GM23338 (cell line): ENCODE measurements at regions not wholly inside any gene's neighbourhood (a gene's known extent, or its start where the extent isn't known, plus 50 kb on each side); places are given as distances from the start of the nearest gene placed in this dataset.
A peak's percentile ranks its signal among the peaks of the same experiment; 100 is the strongest.

Experiments
- ATAC-seq: fragments of 200-7000 bp; cut with Tn5 transposase; 3 replicates; pipeline ENCODE4 v1.9.1; 2020
- DNase-seq: peaks from one replicate; pipeline ENCODE4 v3.0.0-alpha.2; 2015; ENCODE audit warnings: low spot score
- H2AFZ ChIP-seq: fragments of 200-600 bp; sonication (generic); 2 replicates; pipeline ENCODE4 v1.8.0; 2016; ENCODE audit warnings: antibody characterized with exemption, mild to moderate bottlenecking, moderate library complexity
- H3F3A ChIP-seq: fragments of 200-600 bp; sonication (generic); replicated peaks from 2 replicates; pipeline ENCODE4 v1.8.0; 2017; ENCODE audit warnings: antibody characterized with exemption, mixed run types, low read depth
- H3K27ac ChIP-seq: fragments of 200-600 bp; sonication (generic); 2 replicates; pipeline ENCODE4 v1.6.1; 2016; ENCODE audit warnings: low read depth
- H3K27me3 ChIP-seq: fragments of 200-600 bp; sonication (generic); 2 replicates; pipeline ENCODE4 v1.8.0; 2016; ENCODE audit warnings: mild to moderate bottlenecking, mixed run types, moderate library complexity; ENCODE audit not compliant: insufficient read depth
- H3K36me3 ChIP-seq: fragments of 200-600 bp; sonication (generic); 2 replicates; pipeline ENCODE4 v1.8.0; 2016; ENCODE audit warnings: mild to moderate bottlenecking; ENCODE audit not compliant: insufficient read depth
- H3K4me1 ChIP-seq: fragments of 200-600 bp; sonication (generic); 2 replicates; pipeline ENCODE4 v1.8.0; 2016; ENCODE audit warnings: mild to moderate bottlenecking, moderate library complexity; ENCODE audit not compliant: insufficient read depth
- H3K4me2 ChIP-seq: fragments of 200-600 bp; sonication (generic); 2 replicates; pipeline ENCODE4 v1.7.1; 2017; ENCODE audit warnings: mixed run types
- H3K4me3 ChIP-seq: fragments of 200-600 bp; sonication (generic); 2 replicates; pipeline ENCODE4 v1.6.1; 2016; ENCODE audit warnings: mixed run types
- H3K79me2 ChIP-seq: fragments of 200-600 bp; sonication (generic); replicated peaks from 2 replicates; pipeline ENCODE4 v1.8.0; 2017; ENCODE audit warnings: mild to moderate bottlenecking; ENCODE audit not compliant: insufficient read depth
- H3K9me2 ChIP-seq: fragments of 200-600 bp; sonication (generic); 2 replicates; pipeline ENCODE4 v1.8.0; 2017; ENCODE audit not compliant: insufficient read depth
- H4K20me1 ChIP-seq: fragments of 200-600 bp; sonication (generic); replicated peaks from 2 replicates; pipeline ENCODE4 v1.8.0; 2017; ENCODE audit warnings: mild to moderate bottlenecking; ENCODE audit not compliant: insufficient read depth
- H3K27ac Mint-ChIP-seq: 2 replicates; pipeline ENCODE4 v1.8.0; 2020; ENCODE audit warnings: inconsistent platforms, mild to moderate bottlenecking, moderate library complexity, mixed read lengths
- H3K27me3 Mint-ChIP-seq: 3 replicates; pipeline ENCODE4 v1.8.0; 2022; ENCODE audit warnings: low read depth, mild to moderate bottlenecking, moderate library complexity, mixed read lengths, inconsistent platforms; ENCODE audit not compliant: insufficient read depth, poor library complexity
- H3K36me3 Mint-ChIP-seq: 3 replicates; pipeline ENCODE4 v1.8.0; 2021; ENCODE audit warnings: low read depth, mild to moderate bottlenecking, inconsistent platforms, moderate library complexity, mixed read lengths
- H3K4me1 Mint-ChIP-seq: 3 replicates; pipeline ENCODE4 v1.8.0; 2020; ENCODE audit warnings: mild to moderate bottlenecking, inconsistent platforms, mixed read lengths
- H3K4me3 Mint-ChIP-seq: 3 replicates; pipeline ENCODE4 v1.8.0; 2021; ENCODE audit warnings: moderate library complexity, mild to moderate bottlenecking, inconsistent platforms, mixed read lengths
- H3K9me3 Mint-ChIP-seq: 3 replicates; pipeline ENCODE4 v1.8.0; 2020; ENCODE audit warnings: moderate library complexity, mild to moderate bottlenecking, inconsistent platforms, mixed read lengths
- CREB1 ChIP-seq: fragments of 250-450 bp; sonication (Bioruptor Pico); IDR thresholded peaks from 2 replicates; pipeline ENCODE4 v1.5.0; 2020; ENCODE audit warnings: low read depth, mild to moderate bottlenecking, moderate library complexity
- EZH2 ChIP-seq: fragments of 200-600 bp; sonication (generic); IDR thresholded peaks from one replicate; pipeline ENCODE4 v1.8.0; 2017; ENCODE audit warnings: antibody characterized with exemption, mild to moderate bottlenecking, low read depth; ENCODE audit not compliant: unreplicated experiment
- EZH2phosphoT487 ChIP-seq: fragments of 200-600 bp; sonication (generic); IDR thresholded peaks from one replicate; pipeline ENCODE4 v1.8.1; 2018; ENCODE audit warnings: antibody characterized with exemption; ENCODE audit not compliant: unreplicated experiment
- JUNB ChIP-seq: IDR thresholded peaks from one replicate; pipeline ENCODE4 v1.6.1; 2016; ENCODE audit warnings: antibody characterized with exemption; ENCODE audit not compliant: unreplicated experiment
- NANOG ChIP-seq: IDR thresholded peaks from 2 replicates; pipeline ENCODE4 v1.6.1; 2016; ENCODE audit warnings: antibody characterized with exemption, borderline replicate concordance
- POLR2AphosphoS5 ChIP-seq: IDR thresholded peaks from 2 replicates; pipeline ENCODE4 v1.6.1; 2016; ENCODE audit warnings: antibody characterized with exemption, low read depth
- STAT1 ChIP-seq: IDR thresholded peaks from one replicate; pipeline ENCODE4 v1.6.1; 2016; ENCODE audit warnings: antibody characterized with exemption; ENCODE audit not compliant: unreplicated experiment
- ZNF114 ChIP-seq: fragments of 250-450 bp; sonication (Bioruptor Pico); IDR thresholded peaks from 2 replicates; pipeline ENCODE4 v1.5.0; 2020; ENCODE audit warnings: mild to moderate bottlenecking, moderate library complexity
- ZNF331 ChIP-seq: fragments of 250-450 bp; sonication (Bioruptor Pico); IDR thresholded peaks from 2 replicates; pipeline ENCODE4 v1.5.0; 2020; ENCODE audit warnings: low read depth, mild to moderate bottlenecking, moderate library complexity
- TF ChIP-seq, protein P1 (sequence below): IDR thresholded peaks from 2 replicates; pipeline ENCODE4 v1.6.1; 2016; ENCODE audit warnings: antibody characterized with exemption
- TF ChIP-seq, protein P2 (sequence below): fragments of 250-450 bp; sonication (Bioruptor Pico); IDR thresholded peaks from 2 replicates; pipeline ENCODE4 v1.5.0; 2020; ENCODE audit warnings: mild to moderate bottlenecking, moderate library complexity
- TF ChIP-seq, protein P3 (sequence below): IDR thresholded peaks from one replicate; pipeline ENCODE4 v1.6.1; 2018; ENCODE audit warnings: antibody characterized with exemption; ENCODE audit not compliant: unreplicated experiment
- TF ChIP-seq, protein P4 (sequence below), 2 experiments: fragments of 200-600 bp in 1 of 2; sonication (generic) in 1 of 2; conservative IDR thresholded peaks; 2 replicates each; pipeline versions ENCODE4 v1.5.1 to v1.6.1; 2016 to 2017; ENCODE audit warnings: antibody characterized with exemption in 2 of 2, low read depth in 2 of 2, mild to moderate bottlenecking in 2 of 2, moderate library complexity in 1 of 2

DNA sequence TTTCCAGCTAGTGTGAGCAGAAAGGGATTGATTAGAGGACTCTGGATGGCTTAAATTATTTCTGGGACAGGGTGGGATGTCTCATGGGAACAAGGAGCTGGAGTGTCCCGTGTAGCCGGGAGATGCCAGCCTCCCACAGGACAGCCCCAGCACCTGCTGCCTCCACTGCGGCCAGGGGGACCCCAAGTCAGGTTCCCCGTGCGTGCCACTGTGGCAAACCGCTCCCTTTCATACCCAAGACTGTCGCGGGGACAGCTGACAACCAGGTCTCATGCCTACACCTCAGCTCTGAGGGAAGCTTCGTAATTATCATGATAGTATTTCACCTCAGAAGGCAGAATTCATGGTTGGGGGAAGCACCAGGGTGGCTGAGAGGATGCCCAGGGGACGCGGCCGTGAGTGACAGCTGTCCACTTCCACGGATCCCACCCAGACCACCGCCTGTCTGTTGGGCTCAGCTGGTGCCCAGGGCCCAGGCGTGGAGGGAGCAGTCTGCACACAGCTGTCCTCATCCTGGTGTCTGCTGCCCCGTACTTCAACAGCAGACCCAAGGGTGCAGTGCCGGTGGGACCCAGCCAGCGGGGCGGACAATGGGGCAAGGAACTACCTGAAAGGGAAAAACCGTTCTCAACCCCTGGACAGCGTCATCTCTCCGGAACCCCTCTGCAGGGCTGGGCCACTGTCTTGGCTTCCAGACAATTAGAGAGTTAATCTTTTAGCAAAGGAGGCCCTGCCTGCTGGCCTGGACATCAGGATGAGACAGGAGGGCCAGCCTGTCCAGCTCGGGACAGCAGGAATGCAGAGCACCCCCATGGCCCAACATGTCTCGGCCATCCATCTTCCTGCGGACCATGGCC is 166.9 kb downstream of the OLFM1 start:
- ATAC-seq, result no peak
- Histone ChIP-seq H3K27ac (no peak overlapping the region), H3K9me2 (no peaks in the 10 kb centered on the region), H3K79me2 (no peaks in the 10 kb centered on the region), H2AFZ (0 out of 2 replicates have a peak overlapping the region, but pooled peaks have one; percentile 86), H3K36me3 (no peaks in the 10 kb centered on the region), H3K27me3 (no peaks in the 10 kb centered on the region), H4K20me1 (no peaks in the 10 kb centered on the region), H3K4me2 (no peak overlapping the region), H3F3A (no peaks in the 10 kb centered on the region), H3K4me3 (no peak overlapping the region), H3K4me1 (no peaks in the 10 kb centered on the region)
- H3K27ac Mint-ChIP-seq, result no peak overlapping the region
- H3K36me3 Mint-ChIP-seq, result no peaks in the 10 kb centered on the region
- peaks cover 11% of the 10 kb centered on the region for H3K27me3 Mint-ChIP-seq
- no peaks in the 10 kb centered on the region; the same call in 2 of the 3 replicates for H3K9me3 Mint-ChIP-seq
- H3K4me1 Mint-ChIP-seq, result peaks cover 27% of the 10 kb centered on the region
- no peak for DNase-seq
- TF ChIP-seq ZNF331 (CRISPR knock-in tag), result no peak
- no peak for TF ChIP-seq POLR2AphosphoS5
- TF ChIP-seq ZNF114 (CRISPR knock-in tag), result no peak
- TF ChIP-seq, protein P1, sequence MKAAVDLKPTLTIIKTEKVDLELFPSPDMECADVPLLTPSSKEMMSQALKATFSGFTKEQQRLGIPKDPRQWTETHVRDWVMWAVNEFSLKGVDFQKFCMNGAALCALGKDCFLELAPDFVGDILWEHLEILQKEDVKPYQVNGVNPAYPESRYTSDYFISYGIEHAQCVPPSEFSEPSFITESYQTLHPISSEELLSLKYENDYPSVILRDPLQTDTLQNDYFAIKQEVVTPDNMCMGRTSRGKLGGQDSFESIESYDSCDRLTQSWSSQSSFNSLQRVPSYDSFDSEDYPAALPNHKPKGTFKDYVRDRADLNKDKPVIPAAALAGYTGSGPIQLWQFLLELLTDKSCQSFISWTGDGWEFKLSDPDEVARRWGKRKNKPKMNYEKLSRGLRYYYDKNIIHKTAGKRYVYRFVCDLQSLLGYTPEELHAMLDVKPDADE, result no peak
- TF ChIP-seq, protein P2, sequence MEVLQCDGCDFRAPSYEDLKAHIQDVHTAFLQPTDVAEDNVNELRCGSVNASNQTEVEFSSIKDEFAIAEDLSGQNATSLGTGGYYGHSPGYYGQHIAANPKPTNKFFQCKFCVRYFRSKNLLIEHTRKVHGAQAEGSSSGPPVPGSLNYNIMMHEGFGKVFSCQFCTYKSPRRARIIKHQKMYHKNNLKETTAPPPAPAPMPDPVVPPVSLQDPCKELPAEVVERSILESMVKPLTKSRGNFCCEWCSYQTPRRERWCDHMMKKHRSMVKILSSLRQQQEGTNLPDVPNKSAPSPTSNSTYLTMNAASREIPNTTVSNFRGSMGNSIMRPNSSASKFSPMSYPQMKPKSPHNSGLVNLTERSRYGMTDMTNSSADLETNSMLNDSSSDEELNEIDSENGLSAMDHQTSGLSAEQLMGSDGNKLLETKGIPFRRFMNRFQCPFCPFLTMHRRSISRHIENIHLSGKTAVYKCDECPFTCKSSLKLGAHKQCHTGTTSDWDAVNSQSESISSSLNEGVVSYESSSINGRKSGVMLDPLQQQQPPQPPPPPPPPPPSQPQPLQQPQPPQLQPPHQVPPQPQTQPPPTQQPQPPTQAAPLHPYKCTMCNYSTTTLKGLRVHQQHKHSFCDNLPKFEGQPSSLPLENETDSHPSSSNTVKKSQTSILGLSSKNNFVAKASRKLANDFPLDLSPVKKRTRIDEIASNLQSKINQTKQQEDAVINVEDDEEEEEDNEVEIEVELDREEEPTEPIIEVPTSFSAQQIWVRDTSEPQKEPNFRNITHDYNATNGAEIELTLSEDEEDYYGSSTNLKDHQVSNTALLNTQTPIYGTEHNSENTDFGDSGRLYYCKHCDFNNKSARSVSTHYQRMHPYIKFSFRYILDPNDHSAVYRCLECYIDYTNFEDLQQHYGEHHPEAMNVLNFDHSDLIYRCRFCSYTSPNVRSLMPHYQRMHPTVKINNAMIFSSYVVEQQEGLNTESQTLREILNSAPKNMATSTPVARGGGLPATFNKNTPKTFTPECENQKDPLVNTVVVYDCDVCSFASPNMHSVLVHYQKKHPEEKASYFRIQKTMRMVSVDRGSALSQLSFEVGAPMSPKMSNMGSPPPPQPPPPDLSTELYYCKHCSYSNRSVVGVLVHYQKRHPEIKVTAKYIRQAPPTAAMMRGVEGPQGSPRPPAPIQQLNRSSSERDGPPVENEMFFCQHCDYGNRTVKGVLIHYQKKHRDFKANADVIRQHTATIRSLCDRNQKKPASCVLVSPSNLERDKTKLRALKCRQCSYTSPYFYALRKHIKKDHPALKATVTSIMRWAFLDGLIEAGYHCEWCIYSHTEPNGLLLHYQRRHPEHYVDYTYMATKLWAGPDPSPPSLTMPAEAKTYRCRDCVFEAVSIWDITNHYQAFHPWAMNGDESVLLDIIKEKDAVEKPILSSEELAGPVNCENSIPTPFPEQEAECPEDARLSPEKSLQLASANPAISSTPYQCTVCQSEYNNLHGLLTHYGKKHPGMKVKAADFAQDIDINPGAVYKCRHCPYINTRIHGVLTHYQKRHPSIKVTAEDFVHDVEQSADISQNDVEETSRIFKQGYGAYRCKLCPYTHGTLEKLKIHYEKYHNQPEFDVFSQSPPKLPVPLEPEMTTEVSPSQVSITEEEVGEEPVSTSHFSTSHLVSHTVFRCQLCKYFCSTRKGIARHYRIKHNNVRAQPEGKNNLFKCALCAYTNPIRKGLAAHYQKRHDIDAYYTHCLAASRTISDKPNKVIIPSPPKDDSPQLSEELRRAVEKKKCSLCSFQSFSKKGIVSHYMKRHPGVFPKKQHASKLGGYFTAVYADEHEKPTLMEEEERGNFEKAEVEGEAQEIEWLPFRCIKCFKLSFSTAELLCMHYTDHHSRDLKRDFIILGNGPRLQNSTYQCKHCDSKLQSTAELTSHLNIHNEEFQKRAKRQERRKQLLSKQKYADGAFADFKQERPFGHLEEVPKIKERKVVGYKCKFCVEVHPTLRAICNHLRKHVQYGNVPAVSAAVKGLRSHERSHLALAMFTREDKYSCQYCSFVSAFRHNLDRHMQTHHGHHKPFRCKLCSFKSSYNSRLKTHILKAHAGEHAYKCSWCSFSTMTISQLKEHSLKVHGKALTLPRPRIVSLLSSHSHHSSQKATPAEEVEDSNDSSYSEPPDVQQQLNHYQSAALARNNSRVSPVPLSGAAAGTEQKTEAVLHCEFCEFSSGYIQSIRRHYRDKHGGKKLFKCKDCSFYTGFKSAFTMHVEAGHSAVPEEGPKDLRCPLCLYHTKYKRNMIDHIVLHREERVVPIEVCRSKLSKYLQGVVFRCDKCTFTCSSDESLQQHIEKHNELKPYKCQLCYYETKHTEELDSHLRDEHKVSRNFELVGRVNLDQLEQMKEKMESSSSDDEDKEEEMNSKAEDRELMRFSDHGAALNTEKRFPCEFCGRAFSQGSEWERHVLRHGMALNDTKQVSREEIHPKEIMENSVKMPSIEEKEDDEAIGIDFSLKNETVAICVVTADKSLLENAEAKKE, result no peak
- no peak for TF ChIP-seq NANOG
- no peak for TF ChIP-seq JUNB
- no peak for TF ChIP-seq STAT1
- TF ChIP-seq, protein P3, sequence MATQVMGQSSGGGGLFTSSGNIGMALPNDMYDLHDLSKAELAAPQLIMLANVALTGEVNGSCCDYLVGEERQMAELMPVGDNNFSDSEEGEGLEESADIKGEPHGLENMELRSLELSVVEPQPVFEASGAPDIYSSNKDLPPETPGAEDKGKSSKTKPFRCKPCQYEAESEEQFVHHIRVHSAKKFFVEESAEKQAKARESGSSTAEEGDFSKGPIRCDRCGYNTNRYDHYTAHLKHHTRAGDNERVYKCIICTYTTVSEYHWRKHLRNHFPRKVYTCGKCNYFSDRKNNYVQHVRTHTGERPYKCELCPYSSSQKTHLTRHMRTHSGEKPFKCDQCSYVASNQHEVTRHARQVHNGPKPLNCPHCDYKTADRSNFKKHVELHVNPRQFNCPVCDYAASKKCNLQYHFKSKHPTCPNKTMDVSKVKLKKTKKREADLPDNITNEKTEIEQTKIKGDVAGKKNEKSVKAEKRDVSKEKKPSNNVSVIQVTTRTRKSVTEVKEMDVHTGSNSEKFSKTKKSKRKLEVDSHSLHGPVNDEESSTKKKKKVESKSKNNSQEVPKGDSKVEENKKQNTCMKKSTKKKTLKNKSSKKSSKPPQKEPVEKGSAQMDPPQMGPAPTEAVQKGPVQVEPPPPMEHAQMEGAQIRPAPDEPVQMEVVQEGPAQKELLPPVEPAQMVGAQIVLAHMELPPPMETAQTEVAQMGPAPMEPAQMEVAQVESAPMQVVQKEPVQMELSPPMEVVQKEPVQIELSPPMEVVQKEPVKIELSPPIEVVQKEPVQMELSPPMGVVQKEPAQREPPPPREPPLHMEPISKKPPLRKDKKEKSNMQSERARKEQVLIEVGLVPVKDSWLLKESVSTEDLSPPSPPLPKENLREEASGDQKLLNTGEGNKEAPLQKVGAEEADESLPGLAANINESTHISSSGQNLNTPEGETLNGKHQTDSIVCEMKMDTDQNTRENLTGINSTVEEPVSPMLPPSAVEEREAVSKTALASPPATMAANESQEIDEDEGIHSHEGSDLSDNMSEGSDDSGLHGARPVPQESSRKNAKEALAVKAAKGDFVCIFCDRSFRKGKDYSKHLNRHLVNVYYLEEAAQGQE, result no peak
- no peak for TF ChIP-seq CREB1 (CRISPR knock-in tag)
- no peak for TF ChIP-seq EZH2phosphoT487
- TF ChIP-seq, protein P4, sequence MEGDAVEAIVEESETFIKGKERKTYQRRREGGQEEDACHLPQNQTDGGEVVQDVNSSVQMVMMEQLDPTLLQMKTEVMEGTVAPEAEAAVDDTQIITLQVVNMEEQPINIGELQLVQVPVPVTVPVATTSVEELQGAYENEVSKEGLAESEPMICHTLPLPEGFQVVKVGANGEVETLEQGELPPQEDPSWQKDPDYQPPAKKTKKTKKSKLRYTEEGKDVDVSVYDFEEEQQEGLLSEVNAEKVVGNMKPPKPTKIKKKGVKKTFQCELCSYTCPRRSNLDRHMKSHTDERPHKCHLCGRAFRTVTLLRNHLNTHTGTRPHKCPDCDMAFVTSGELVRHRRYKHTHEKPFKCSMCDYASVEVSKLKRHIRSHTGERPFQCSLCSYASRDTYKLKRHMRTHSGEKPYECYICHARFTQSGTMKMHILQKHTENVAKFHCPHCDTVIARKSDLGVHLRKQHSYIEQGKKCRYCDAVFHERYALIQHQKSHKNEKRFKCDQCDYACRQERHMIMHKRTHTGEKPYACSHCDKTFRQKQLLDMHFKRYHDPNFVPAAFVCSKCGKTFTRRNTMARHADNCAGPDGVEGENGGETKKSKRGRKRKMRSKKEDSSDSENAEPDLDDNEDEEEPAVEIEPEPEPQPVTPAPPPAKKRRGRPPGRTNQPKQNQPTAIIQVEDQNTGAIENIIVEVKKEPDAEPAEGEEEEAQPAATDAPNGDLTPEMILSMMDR (conservative IDR thresholded peaks at IDR 0.05; ENCODE audit: low read depth in 2 of 2), result no peak
- no peak for TF ChIP-seq EZH2
- H3K4me3 Mint-ChIP-seq, result no peak overlapping the region
